HCT116 (cell line): ENCODE measurements at regions not wholly inside any gene's neighbourhood (a gene's known extent, or its start where the extent isn't known, plus 50 kb on each side); places are given as distances from the start of the nearest gene placed in this dataset.
A peak's percentile ranks its signal among the peaks of the same experiment; 100 is the strongest.

Experiments
- ATAC-seq: fragments of 200-7000 bp; cut with Tn5 transposase; 2 replicates; pipeline ENCODE4 v1.9.1; 2020; ENCODE audit warnings: mild to moderate bottlenecking, moderate library complexity
- BruUV-seq: library from RNA; stranded (reverse); fragments of 400-500 nt; replicated peaks from 2 replicates; lab custom pipeline; 2021; lab: Mats Ljungman, UMichigan
- CTCF ChIA-PET: fragments of 300-600 bp; sonication (Branson Sonifier 250); formaldehyde crosslinking; loops from one replicate; lab custom pipeline; 2021; ENCODE audit warnings: antibody characterized with exemption; lab: Charles Lee
- POLR2A ChIA-PET: fragments of 300-600, 350-600 bp; sonication (Branson Sonifier 250); formaldehyde crosslinking; loops from one replicate; lab custom pipeline; 2021; ENCODE audit warnings: antibody characterized with exemption; lab: Charles Lee
- RAD21 ChIA-PET, 2 experiments: fragments of 300-600 bp; sonication (Branson Sonifier 250); formaldehyde crosslinking; loops; one replicate each; lab custom pipeline; 2023; ENCODE audit warnings: low total read pairs in 2 of 2; ENCODE audit not compliant: uncharacterized antibody in 2 of 2, unreplicated experiment in 2 of 2, low non-redundant PET in 1 of 2; lab: Charles Lee
- DNase-seq: peaks from one replicate; pipeline ENCODE4 v3.0.0-alpha.2; 2010; ENCODE audit warnings: low read depth, low spot score
- H2AFZ ChIP-seq: fragments of 200-600 bp; shearing (Covaris generic), sonication (generic); 2 replicates; pipeline ENCODE4 v1.6.1; 2017; ENCODE audit warnings: low read depth, mixed run types, mixed read lengths, antibody characterized with exemption, low read length; ENCODE audit not compliant: poor library complexity, severe bottlenecking
- H3K27ac ChIP-seq: 2 replicates; pipeline ENCODE4 v1.5.1; 2012; ENCODE audit warnings: low read depth, low read length
- H3K27me3 ChIP-seq: fragments of 200-600 bp; sonication (generic); 2 replicates; pipeline ENCODE4 v1.6.1; 2016; ENCODE audit warnings: mixed run types, low read length, mixed read lengths; ENCODE audit not compliant: insufficient read depth
- H3K36me3 ChIP-seq, 2 experiments: fragments of 200-500 bp in 1 of 2; fragments of 200-600 bp in 1 of 2; sonication (Bioruptor generic) in 1 of 2; sonication (generic) in 1 of 2; 2 replicates each; pipeline versions ENCODE4 v1.5.1 to v1.6.1; 2014 to 2016; ENCODE audit warnings: low read length in 2 of 2, inconsistent platforms in 1 of 2, mixed read lengths in 1 of 2, mixed run types in 1 of 2; ENCODE audit not compliant: insufficient read depth in 2 of 2, control insufficient read depth in 1 of 2
- H3K4me1 ChIP-seq, 2 experiments: fragments of 200-600 bp in 1 of 2; sonication (generic) in 1 of 2; 2 replicates each; pipeline versions ENCODE4 v1.5.1 to v1.6.1; 2012 to 2017; ENCODE audit warnings: low read length in 2 of 2, inconsistent platforms in 1 of 2, mild to moderate bottlenecking in 1 of 2, mixed read lengths in 1 of 2, mixed run types in 1 of 2, moderate library complexity in 1 of 2; ENCODE audit not compliant: insufficient read depth in 2 of 2, control insufficient read depth in 1 of 2
- H3K4me2 ChIP-seq: fragments of 200-600 bp; sonication (generic); 2 replicates; pipeline ENCODE4 v1.6.1; 2017; ENCODE audit warnings: mixed run types, low read length, mixed read lengths
- H3K4me3 ChIP-seq, 2 experiments: fragments of 200-600 bp in 1 of 2; sonication (generic) in 1 of 2; replicated peaks in 1 of 2; 2 replicates each; pipeline ENCODE4 v1.5.1; 2011 to 2016; ENCODE audit warnings: low read length in 2 of 2, control low read depth in 1 of 2, low read depth in 1 of 2, mild to moderate bottlenecking in 1 of 2, mixed read lengths in 1 of 2, mixed run types in 1 of 2
- H3K79me2 ChIP-seq: fragments of 200-600 bp; sonication (generic); 2 replicates; pipeline ENCODE4 v1.6.1; 2017; ENCODE audit warnings: mild to moderate bottlenecking, mixed run types, low read length, moderate library complexity, mixed read lengths; ENCODE audit not compliant: insufficient read depth
- H3K9ac ChIP-seq: fragments of 200-600 bp; sonication (generic); 2 replicates; pipeline ENCODE4 v1.6.1; 2016; ENCODE audit warnings: low read length, mixed read lengths
- H3K9me2 ChIP-seq: fragments of 200-600 bp; sonication (generic), shearing (Covaris generic); 2 replicates; pipeline ENCODE4 v1.6.1; 2017; ENCODE audit warnings: mixed run types, mild to moderate bottlenecking, moderate library complexity; ENCODE audit not compliant: insufficient read depth
- H3K9me3 ChIP-seq, 2 experiments: fragments of 200-500 bp in 1 of 2; fragments of 200-600 bp in 1 of 2; sonication (Bioruptor generic) in 1 of 2; sonication (generic) in 1 of 2; 2 replicates each; pipeline ENCODE4 v1.6.1; 2014 to 2017; ENCODE audit warnings: low read length in 2 of 2, mixed read lengths in 2 of 2, inconsistent platforms in 1 of 2, low read depth in 1 of 2, mild to moderate bottlenecking in 1 of 2, mixed run types in 1 of 2, moderate library complexity in 1 of 2; ENCODE audit not compliant: control insufficient read depth in 1 of 2, insufficient read depth in 1 of 2
- H4K20me1 ChIP-seq: fragments of 200-600 bp; sonication (generic), shearing (Covaris generic); 2 replicates; pipeline ENCODE4 v1.6.1; 2017; ENCODE audit warnings: mixed run types, mild to moderate bottlenecking, moderate library complexity; ENCODE audit not compliant: insufficient read depth
- CBX3 ChIP-seq: IDR thresholded peaks from 2 replicates; pipeline ENCODE4 v1.6.1; 2012; ENCODE audit warnings: low read depth
- CEBPB ChIP-seq: IDR thresholded peaks from 2 replicates; pipeline ENCODE4 v1.6.1; 2012; ENCODE audit warnings: low read depth
- EGR1 ChIP-seq: IDR thresholded peaks from 2 replicates; pipeline ENCODE4 v1.6.1; 2012; ENCODE audit warnings: low read depth
- EZH2 ChIP-seq: fragments of 200-600 bp; sonication (generic); IDR thresholded peaks from 2 replicates; pipeline ENCODE4 v1.6.1; 2017; ENCODE audit warnings: antibody characterized with exemption, mixed run types
- EZH2phosphoT487 ChIP-seq: fragments of 200-600 bp; IDR thresholded peaks from 2 replicates; pipeline ENCODE4 v1.6.1; 2018; ENCODE audit warnings: antibody characterized with exemption, borderline replicate concordance
- FOSL1 ChIP-seq: IDR thresholded peaks from 2 replicates; pipeline ENCODE4 v1.6.1; 2012; ENCODE audit warnings: low read depth
- JUND ChIP-seq: IDR thresholded peaks from 2 replicates; pipeline ENCODE4 v1.6.1; 2012
- POLR2A ChIP-seq: IDR thresholded peaks from 2 replicates; pipeline ENCODE4 v1.7.0; 2011; ENCODE audit warnings: borderline replicate concordance; ENCODE audit not compliant: insufficient read depth, insufficient read length; ENCODE audit errors: extremely low read depth
- POLR2AphosphoS5 ChIP-seq: IDR thresholded peaks from 2 replicates; pipeline ENCODE4 v1.6.1; 2011; ENCODE audit warnings: mild to moderate bottlenecking, low read depth, low read length, moderate library complexity
- RAD21 ChIP-seq: IDR thresholded peaks from 2 replicates; pipeline ENCODE4 v1.6.1; 2012; ENCODE audit warnings: low read depth, mild to moderate bottlenecking
- SIN3A ChIP-seq: IDR thresholded peaks from 2 replicates; pipeline ENCODE4 v1.6.1; 2012; ENCODE audit warnings: low read depth
- SP1 ChIP-seq: IDR thresholded peaks from 2 replicates; pipeline ENCODE4 v1.6.1; 2012; ENCODE audit warnings: low read depth
- SRF ChIP-seq: IDR thresholded peaks from 2 replicates; pipeline ENCODE4 v1.6.1; 2012; ENCODE audit warnings: low read depth
- TCF7L2 ChIP-seq: IDR thresholded peaks from 2 replicates; pipeline ENCODE4 v1.7.0; 2011; ENCODE audit warnings: borderline replicate concordance, inconsistent platforms; ENCODE audit not compliant: insufficient read depth, insufficient read length; ENCODE audit errors: extremely low read depth
- YY1 ChIP-seq: IDR thresholded peaks from 2 replicates; pipeline ENCODE4 v1.6.1; 2011; ENCODE audit warnings: low read length, low read depth, moderate library complexity, mild to moderate bottlenecking; ENCODE audit not compliant: insufficient replicate concordance; ENCODE audit errors: extremely low read depth
- intact Hi-C: fragments of 100-400 bp; cut with micrococcal nuclease; formaldehyde crosslinking; loops from 2 replicates; pipeline ENCODE4 v1.10.0; 2022
- TF ChIP-seq, protein P1 (sequence below): IDR thresholded peaks from 2 replicates; pipeline ENCODE4 v1.6.1; 2012
- TF ChIP-seq, protein P2 (sequence below): IDR thresholded peaks from 2 replicates; pipeline ENCODE4 v1.6.1; 2011; ENCODE audit warnings: mild to moderate bottlenecking, low read length, moderate library complexity; ENCODE audit not compliant: insufficient replicate concordance; ENCODE audit errors: extremely low read depth
- TF ChIP-seq, protein P3 (sequence below): IDR thresholded peaks from 2 replicates; pipeline ENCODE4 v1.6.1; 2012; ENCODE audit warnings: low read depth

DNA sequence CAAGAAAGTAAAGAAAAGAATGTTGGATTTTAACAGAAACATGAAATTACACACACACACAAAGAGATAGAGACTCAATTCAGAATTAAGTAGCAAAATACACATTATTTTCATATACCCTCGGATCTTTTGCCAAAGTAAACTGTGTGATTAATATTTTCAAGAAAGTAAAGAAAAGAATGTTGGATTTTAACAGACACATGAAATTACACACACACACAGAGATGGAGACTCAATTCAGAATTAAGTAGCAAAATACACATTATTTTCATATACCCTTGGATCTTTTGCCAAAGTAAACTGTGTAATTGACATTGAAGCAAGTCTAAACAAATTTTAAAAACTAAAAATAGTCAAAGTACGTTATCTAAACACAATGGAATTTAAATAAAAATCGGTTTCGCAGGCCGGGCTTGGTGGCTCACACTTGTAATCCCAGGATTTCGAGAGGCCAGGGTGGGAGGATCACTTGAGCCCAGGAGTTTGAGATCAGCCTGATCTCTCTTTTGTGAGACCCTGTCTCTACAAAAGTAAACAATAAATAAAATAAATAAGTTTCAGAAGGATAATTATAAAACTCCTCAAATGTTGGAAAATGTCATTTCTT lies 337.3 kb upstream of the MAGI2 start:
- H4K20me1 ChIP-seq, result no peaks in the 10 kb centered on the region
- intact Hi-C loops, result no loop called here
- ATAC-seq, result no peak
- no peaks in the 10 kb centered on the region for H3K79me2 ChIP-seq
- H3K9ac ChIP-seq, result no peak overlapping the region
- CTCF ChIA-PET, result no interaction called here
- TF ChIP-seq TCF7L2 (no peak), YY1 (no peak), SP1 (no peak), EZH2 (no peak), SIN3A (no peak), EGR1 (no peak), CBX3 (no peak), SRF (no peak), POLR2AphosphoS5 (no peak), FOSL1 (no peak), CEBPB (no peak), EZH2phosphoT487 (no peak), RAD21 (no peak), JUND (no peak), POLR2A (no peak)
- TF ChIP-seq, protein P1, sequence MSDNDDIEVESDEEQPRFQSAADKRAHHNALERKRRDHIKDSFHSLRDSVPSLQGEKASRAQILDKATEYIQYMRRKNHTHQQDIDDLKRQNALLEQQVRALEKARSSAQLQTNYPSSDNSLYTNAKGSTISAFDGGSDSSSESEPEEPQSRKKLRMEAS, result no peak
- TF ChIP-seq, protein P2, sequence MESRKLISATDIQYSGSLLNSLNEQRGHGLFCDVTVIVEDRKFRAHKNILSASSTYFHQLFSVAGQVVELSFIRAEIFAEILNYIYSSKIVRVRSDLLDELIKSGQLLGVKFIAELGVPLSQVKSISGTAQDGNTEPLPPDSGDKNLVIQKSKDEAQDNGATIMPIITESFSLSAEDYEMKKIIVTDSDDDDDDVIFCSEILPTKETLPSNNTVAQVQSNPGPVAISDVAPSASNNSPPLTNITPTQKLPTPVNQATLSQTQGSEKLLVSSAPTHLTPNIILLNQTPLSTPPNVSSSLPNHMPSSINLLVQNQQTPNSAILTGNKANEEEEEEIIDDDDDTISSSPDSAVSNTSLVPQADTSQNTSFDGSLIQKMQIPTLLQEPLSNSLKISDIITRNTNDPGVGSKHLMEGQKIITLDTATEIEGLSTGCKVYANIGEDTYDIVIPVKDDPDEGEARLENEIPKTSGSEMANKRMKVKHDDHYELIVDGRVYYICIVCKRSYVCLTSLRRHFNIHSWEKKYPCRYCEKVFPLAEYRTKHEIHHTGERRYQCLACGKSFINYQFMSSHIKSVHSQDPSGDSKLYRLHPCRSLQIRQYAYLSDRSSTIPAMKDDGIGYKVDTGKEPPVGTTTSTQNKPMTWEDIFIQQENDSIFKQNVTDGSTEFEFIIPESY, result no peak
- TF ChIP-seq, protein P3, sequence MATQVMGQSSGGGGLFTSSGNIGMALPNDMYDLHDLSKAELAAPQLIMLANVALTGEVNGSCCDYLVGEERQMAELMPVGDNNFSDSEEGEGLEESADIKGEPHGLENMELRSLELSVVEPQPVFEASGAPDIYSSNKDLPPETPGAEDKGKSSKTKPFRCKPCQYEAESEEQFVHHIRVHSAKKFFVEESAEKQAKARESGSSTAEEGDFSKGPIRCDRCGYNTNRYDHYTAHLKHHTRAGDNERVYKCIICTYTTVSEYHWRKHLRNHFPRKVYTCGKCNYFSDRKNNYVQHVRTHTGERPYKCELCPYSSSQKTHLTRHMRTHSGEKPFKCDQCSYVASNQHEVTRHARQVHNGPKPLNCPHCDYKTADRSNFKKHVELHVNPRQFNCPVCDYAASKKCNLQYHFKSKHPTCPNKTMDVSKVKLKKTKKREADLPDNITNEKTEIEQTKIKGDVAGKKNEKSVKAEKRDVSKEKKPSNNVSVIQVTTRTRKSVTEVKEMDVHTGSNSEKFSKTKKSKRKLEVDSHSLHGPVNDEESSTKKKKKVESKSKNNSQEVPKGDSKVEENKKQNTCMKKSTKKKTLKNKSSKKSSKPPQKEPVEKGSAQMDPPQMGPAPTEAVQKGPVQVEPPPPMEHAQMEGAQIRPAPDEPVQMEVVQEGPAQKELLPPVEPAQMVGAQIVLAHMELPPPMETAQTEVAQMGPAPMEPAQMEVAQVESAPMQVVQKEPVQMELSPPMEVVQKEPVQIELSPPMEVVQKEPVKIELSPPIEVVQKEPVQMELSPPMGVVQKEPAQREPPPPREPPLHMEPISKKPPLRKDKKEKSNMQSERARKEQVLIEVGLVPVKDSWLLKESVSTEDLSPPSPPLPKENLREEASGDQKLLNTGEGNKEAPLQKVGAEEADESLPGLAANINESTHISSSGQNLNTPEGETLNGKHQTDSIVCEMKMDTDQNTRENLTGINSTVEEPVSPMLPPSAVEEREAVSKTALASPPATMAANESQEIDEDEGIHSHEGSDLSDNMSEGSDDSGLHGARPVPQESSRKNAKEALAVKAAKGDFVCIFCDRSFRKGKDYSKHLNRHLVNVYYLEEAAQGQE, result no peak
- no peak overlapping the region for H3K4me2 ChIP-seq
- DNase-seq, result no peak
- no peaks in the 10 kb centered on the region for H3K9me3 ChIP-seq
- no peaks in the 10 kb centered on the region for H3K4me1 ChIP-seq
- no peaks in the 10 kb centered on the region for H3K36me3 ChIP-seq
- RAD21 ChIA-PET, result no interaction called here
- no peaks in the 10 kb centered on the region for H3K27me3 ChIP-seq
- H3K4me3 ChIP-seq, result no peak overlapping the region
- no peak overlapping the region for H3K27ac ChIP-seq
- POLR2A ChIA-PET, result no interaction called here
- H3K9me2 ChIP-seq, result no peaks in the 10 kb centered on the region
- no TSS peak for BruUV-seq
- peak overlapping the region; percentile 10 for H2AFZ ChIP-seq
